ENCODE measurements at regions not wholly inside any gene's neighbourhood (a gene's known extent, or its start where the extent isn't known, plus 50 kb on each side); places are given as distances from the start of the nearest gene placed in this dataset.

DNA sequence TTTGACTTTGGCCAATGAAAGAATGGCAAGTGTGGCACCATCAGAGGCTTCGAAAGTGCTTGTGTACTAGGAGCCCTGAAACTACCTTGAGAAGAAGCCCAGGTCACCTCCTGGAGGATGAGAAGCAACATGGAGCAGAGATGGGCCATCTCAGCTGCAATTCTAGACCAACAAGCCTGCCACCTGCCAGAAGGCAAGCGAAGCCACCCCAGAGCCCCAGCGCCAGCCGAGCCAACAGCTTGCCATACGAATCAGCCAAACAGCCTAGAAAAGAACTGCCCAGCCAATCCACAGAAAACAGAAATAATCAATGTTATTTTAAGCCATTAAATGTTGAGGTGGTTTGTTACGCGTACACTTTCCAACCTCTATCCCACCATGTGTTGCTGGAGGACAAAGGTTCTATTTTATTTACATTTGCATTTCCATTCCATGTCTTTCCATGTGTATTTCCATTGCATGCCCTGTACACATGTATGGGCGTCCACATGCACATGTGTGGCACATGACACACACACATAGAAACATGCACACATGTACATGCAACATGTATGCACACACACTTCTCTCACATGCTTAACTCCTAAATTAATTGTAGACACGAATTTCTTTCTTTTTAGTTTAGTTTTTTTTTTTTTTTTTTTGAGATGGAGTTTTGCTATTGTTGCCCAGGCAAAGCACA, 144.3 kb upstream of the TNRC6C start:
- Histone ChIP-seq H3K9me3 (no peaks in the 10 kb centered on the region), H3K36me3 (no peaks in the 10 kb centered on the region), H3K4me3 (no peak overlapping the region), H3K27me3 (no peaks in the 10 kb centered on the region), H3K4me1 (no peaks in the 10 kb centered on the region), H3K27ac (no peak overlapping the region)
- intact Hi-C loops (cut with DNase I): no loop called here
- no peak for FAIRE-seq
- WGBS, 2 donors: 68 to 73% methylated on average over 9 of the region's 9 CpGs
- no peak for ATAC-seq
- TF ChIP-seq CTCF (IDR thresholded peaks at IDR 0.05): no peak
- peak in 1 of 6 donors; percentile 12 for DNase-seq

GRCh38 chr17:77815127-77815905, 143.2 kb upstream of the TNRC6C start:
- TF ChIP-seq CTCF (IDR thresholded peaks at IDR 0.05): no peak
- WGBS, 2 donors: 57 to 65% methylated on average over 13 of the region's 13 CpGs
- ATAC-seq (no peak), DNase-seq (peak in 1 of 6 donors; percentile 26), FAIRE-seq (no peak)
- no peaks in the 10 kb centered on the region for H3K36me3 ChIP-seq
- intact Hi-C loops (cut with DNase I): no loop called here
- H3K9me3 ChIP-seq: no peaks in the 10 kb centered on the region
- no peak overlapping the region for H3K27ac ChIP-seq
- no peaks in the 10 kb centered on the region for H3K4me1 ChIP-seq
- no peaks in the 10 kb centered on the region for H3K27me3 ChIP-seq
- H3K4me3 ChIP-seq: no peak overlapping the region

DNA sequence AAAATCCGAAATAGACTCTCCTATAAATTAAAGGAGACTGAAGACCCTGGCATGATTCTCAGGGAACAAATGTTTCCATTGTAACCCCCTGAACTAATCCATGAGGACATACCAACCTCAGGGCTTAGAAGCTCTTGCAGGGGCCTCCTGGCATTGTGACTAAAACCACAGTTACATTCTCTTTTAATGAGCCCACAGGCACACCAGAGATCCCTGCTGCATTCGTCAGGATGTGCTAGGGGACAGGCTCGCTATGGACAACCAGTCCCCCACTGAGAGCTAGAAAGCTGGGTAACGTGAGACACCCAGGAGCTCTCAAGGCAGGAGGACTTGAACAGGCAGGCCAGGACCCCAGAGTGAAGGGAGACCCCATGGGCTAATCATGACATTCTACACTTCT, 140.6 kb upstream of the TNRC6C start:
- no peaks in the 10 kb centered on the region for H3K27me3 ChIP-seq
- ATAC-seq (no peak), DNase-seq (no peak), FAIRE-seq (no peak)
- H3K9me3 ChIP-seq: no peaks in the 10 kb centered on the region
- H3K36me3 ChIP-seq: no peaks in the 10 kb centered on the region
- intact Hi-C loops (cut with DNase I): no loop called here
- H3K4me1 ChIP-seq: no peaks in the 10 kb centered on the region
- H3K27ac ChIP-seq: no peak overlapping the region
- no peak for TF ChIP-seq CTCF (IDR thresholded peaks at IDR 0.05)
- no peak overlapping the region for H3K4me3 ChIP-seq
- 71 to 72% methylated on average over 4 of the region's 4 CpGs for WGBS, 2 donors

DNA sequence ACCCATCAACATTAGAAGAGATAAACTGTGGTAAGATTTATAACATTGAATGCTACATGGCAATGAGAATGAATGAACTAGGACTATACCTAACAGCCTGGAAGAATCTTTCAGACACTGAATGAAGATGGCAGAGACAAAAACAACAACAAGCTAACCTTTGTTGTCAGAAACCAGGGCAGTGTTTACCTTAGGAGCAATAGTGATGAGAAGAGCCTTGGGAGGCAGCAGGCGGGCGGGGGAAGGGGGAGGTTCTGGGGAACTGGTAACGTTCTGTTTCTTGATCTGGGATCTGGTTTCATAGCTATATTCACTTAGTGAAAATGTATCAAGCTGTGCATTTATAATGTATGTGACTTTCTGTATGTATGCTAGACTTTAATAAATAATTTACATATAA, 139.0 kb upstream of the TNRC6C start:
- intact Hi-C loops (cut with DNase I): no loop called here
- H3K27me3 ChIP-seq: no peaks in the 10 kb centered on the region
- H3K36me3 ChIP-seq: no peaks in the 10 kb centered on the region
- TF ChIP-seq CTCF (IDR thresholded peaks at IDR 0.05): no peak
- H3K9me3 ChIP-seq: no peaks in the 10 kb centered on the region
- H3K4me3 ChIP-seq: no peak overlapping the region
- FAIRE-seq (no peak), ATAC-seq (no peak), DNase-seq (no peak)
- no peak overlapping the region for H3K27ac ChIP-seq
- WGBS, 2 donors: 67 to 73% methylated on average over 3 of the region's 3 CpGs
- no peaks in the 10 kb centered on the region for H3K4me1 ChIP-seq

GRCh38 chr17:77821114-77821513, 137.4 kb upstream of the TNRC6C start:
- DNase-seq (peak in 1 of 6 donors; percentile 35), FAIRE-seq (no peak), ATAC-seq (no peak)
- WGBS, 2 donors: 50 to 53% methylated on average over 8 of the region's 8 CpGs
- intact Hi-C loops (cut with DNase I): no loop called here
- H3K27me3 ChIP-seq: no peaks in the 10 kb centered on the region
- H3K36me3 ChIP-seq: no peaks in the 10 kb centered on the region
- TF ChIP-seq CTCF (IDR thresholded peaks at IDR 0.05): no peak
- no peak overlapping the region for H3K4me3 ChIP-seq
- no peaks in the 10 kb centered on the region for H3K4me1 ChIP-seq
- H3K27ac ChIP-seq: no peak overlapping the region
- H3K9me3 ChIP-seq: no peaks in the 10 kb centered on the region

Measured in pancreas (tissue), 10 donors.